B cell (primary cell): ENCODE measurements at regions not wholly inside any gene's neighbourhood (a gene's known extent, or its start where the extent isn't known, plus 50 kb on each side); places are given as distances from the start of the nearest gene placed in this dataset.

Experiments used
- CTCF ChIP-seq: fragments of 200-600 bp; IDR thresholded peaks from one replicate; pipeline ENCODE4 v1.8.0; 2022; ENCODE audit warnings: antibody characterized with exemption, mild to moderate bottlenecking
- EZH2 ChIP-seq: IDR thresholded peaks from 2 replicates; pipeline ENCODE4 v1.6.1; 2012; ENCODE audit warnings: borderline replicate concordance, low read depth, mild to moderate bottlenecking, moderate library complexity, low read length; ENCODE audit not compliant: insufficient read depth, poor library complexity, severe bottlenecking

- TF ChIP-seq CTCF: no peak
- TF ChIP-seq EZH2: no peak
Measured at GRCh38 chr11:119992171-119993051, 145.5 kb downstream of the TRIM29 start.
